MM.1S (cell line): ENCODE measurements at regions not wholly inside any gene's neighbourhood (a gene's known extent, or its start where the extent isn't known, plus 50 kb on each side); places are given as distances from the start of the nearest gene placed in this dataset.

Experiments
- DNase-seq: peaks from one replicate; pipeline ENCODE4 v3.0.0-alpha.2; 2015
- H2AFZ ChIP-seq: fragments of 300-600 bp; sonication (generic); 2 replicates; pipeline ENCODE4 v1.6.0; 2016; ENCODE audit warnings: antibody characterized with exemption, low read length
- H3F3A ChIP-seq: fragments of 300-600 bp; sonication (generic); 2 replicates; pipeline ENCODE4 v1.6.1; 2016; ENCODE audit warnings: mild to moderate bottlenecking, antibody characterized with exemption, low read length, moderate library complexity, mixed read lengths; ENCODE audit not compliant: insufficient read depth
- H3K27ac ChIP-seq: fragments of 300-600 bp; sonication (generic); 2 replicates; pipeline ENCODE4 v1.5.1; 2016; ENCODE audit warnings: mild to moderate bottlenecking, low read length
- H3K27me3 ChIP-seq: fragments of 300-600 bp; sonication (generic); replicated peaks from 2 replicates; pipeline ENCODE4 v1.6.0; 2016; ENCODE audit warnings: low read length; ENCODE audit not compliant: insufficient read depth
- H3K36me3 ChIP-seq: fragments of 300-600 bp; sonication (generic); replicated peaks from 2 replicates; pipeline ENCODE4 v1.6.1; 2016; ENCODE audit warnings: mild to moderate bottlenecking, low read length, mixed read lengths; ENCODE audit not compliant: insufficient read depth
- H3K4me1 ChIP-seq: fragments of 300-600 bp; sonication (generic); 2 replicates; pipeline ENCODE4 v1.6.1; 2016; ENCODE audit warnings: low read length, mixed read lengths
- H3K4me2 ChIP-seq: fragments of 300-600 bp; sonication (generic); 2 replicates; pipeline ENCODE4 v1.6.0; 2016; ENCODE audit warnings: low read depth, low read length
- H3K4me3 ChIP-seq: fragments of 300-600 bp; sonication (generic); 2 replicates; pipeline ENCODE4 v1.5.1; 2016; ENCODE audit warnings: low read length, mixed read lengths
- H3K79me2 ChIP-seq: fragments of 300-600 bp; sonication (generic); 2 replicates; pipeline ENCODE4 v1.6.1; 2016; ENCODE audit warnings: mixed run types, low read length, mixed read lengths
- H3K9ac ChIP-seq: fragments of 300-600 bp; sonication (generic); 2 replicates; pipeline ENCODE4 v1.6.1; 2016; ENCODE audit warnings: low read length, mixed read lengths
- H3K9me2 ChIP-seq: fragments of 300-600 bp; sonication (generic); replicated peaks from 2 replicates; pipeline ENCODE4 v1.6.1; 2016; ENCODE audit warnings: mild to moderate bottlenecking, low read length, mixed read lengths; ENCODE audit not compliant: insufficient read depth
- H3K9me3 ChIP-seq: fragments of 300-600 bp; sonication (generic); replicated peaks from 2 replicates; pipeline ENCODE4 v1.6.1; 2016; ENCODE audit warnings: mild to moderate bottlenecking, low read length, mixed read lengths; ENCODE audit not compliant: insufficient read depth
- H4K20me1 ChIP-seq: fragments of 300-600 bp; sonication (generic); 2 replicates; pipeline ENCODE4 v1.6.1; 2016; ENCODE audit warnings: mild to moderate bottlenecking, low read length, moderate library complexity, mixed read lengths; ENCODE audit not compliant: insufficient read depth
- EZH2 ChIP-seq: fragments of 300-600 bp; sonication (generic); optimal IDR thresholded peaks from 2 replicates; pipeline ENCODE3; 2017; ENCODE audit warnings: low read depth, mild to moderate bottlenecking, antibody characterized with exemption, low read length, mixed read lengths
- EZH2phosphoT487 ChIP-seq: fragments of 300-600 bp; sonication (generic); IDR thresholded peaks from 2 replicates; pipeline ENCODE4 v1.6.1; 2018; ENCODE audit warnings: antibody characterized with exemption, low read length
- TF ChIP-seq, protein P1 (sequence below): fragments of 300-600 bp; sonication (generic); IDR thresholded peaks from 2 replicates; pipeline ENCODE4 v1.5.1; 2016; ENCODE audit warnings: antibody characterized with exemption, low read length, mixed read lengths

DNA sequence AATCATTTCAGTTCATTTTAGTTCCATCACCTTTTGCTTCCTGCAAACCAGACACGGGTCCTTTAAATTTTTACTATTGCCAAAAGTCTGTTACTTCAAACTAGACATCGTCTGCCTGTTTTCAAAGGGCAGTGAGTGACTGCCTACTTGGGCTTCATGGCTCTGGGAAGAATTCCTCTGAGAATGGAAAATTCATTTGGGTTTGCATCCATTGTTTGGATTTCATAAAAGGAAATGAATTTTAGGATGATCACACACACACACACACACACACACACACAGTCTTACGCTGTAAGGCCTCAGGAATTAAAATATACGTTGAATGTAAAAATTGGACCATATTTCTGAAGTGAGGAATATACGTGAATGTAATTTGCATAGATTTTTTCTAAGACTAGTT, 1584.3 kb upstream of the ACVR2A start:
- Histone ChIP-seq H3K79me2 (no peaks in the 10 kb centered on the region), H3K27ac (no peak overlapping the region), H3K4me1 (peaks cover 12% of the 10 kb centered on the region), H3K4me2 (no peak overlapping the region), H3K36me3 (no peaks in the 10 kb centered on the region), H3K9me2 (no peaks in the 10 kb centered on the region), H3K4me3 (no peak overlapping the region), H3K9ac (no peak overlapping the region), H4K20me1 (no peaks in the 10 kb centered on the region), H3K27me3 (no peaks in the 10 kb centered on the region), H2AFZ (no peak overlapping the region), H3K9me3 (no peaks in the 10 kb centered on the region), H3F3A (0 out of 2 replicates have a peak, but pooled peaks cover 7% of the 10 kb centered on the region)
- TF ChIP-seq, protein P1, sequence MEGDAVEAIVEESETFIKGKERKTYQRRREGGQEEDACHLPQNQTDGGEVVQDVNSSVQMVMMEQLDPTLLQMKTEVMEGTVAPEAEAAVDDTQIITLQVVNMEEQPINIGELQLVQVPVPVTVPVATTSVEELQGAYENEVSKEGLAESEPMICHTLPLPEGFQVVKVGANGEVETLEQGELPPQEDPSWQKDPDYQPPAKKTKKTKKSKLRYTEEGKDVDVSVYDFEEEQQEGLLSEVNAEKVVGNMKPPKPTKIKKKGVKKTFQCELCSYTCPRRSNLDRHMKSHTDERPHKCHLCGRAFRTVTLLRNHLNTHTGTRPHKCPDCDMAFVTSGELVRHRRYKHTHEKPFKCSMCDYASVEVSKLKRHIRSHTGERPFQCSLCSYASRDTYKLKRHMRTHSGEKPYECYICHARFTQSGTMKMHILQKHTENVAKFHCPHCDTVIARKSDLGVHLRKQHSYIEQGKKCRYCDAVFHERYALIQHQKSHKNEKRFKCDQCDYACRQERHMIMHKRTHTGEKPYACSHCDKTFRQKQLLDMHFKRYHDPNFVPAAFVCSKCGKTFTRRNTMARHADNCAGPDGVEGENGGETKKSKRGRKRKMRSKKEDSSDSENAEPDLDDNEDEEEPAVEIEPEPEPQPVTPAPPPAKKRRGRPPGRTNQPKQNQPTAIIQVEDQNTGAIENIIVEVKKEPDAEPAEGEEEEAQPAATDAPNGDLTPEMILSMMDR = no peak
- TF ChIP-seq EZH2phosphoT487 (no peak), EZH2 (no peak)
- DNase-seq = no peak

DNA sequence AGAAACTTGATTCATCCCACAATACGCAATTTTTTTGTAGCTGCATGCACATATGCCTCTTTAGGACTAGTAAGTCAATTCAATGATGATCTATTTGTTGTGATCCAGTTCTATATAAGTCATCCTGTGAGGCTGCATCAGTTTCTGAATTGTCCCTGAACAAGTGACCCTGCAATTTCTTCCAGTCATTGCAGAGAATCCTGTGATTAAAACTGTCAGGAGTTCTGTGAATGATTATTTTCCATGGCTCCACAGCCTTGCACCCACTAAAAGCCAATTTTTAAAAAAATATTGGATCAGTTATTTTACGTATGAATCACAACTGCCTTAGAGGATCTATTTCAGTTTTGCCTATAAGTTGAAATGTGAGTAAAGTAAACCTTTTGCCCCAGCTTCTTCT, 1585.0 kb upstream of the ACVR2A start:
- Histone ChIP-seq H4K20me1 (no peaks in the 10 kb centered on the region), H3K9me3 (no peaks in the 10 kb centered on the region), H3K4me3 (no peak overlapping the region), H3K36me3 (no peaks in the 10 kb centered on the region), H3K27me3 (no peaks in the 10 kb centered on the region), H3K9ac (no peak overlapping the region), H3K27ac (no peak overlapping the region), H2AFZ (no peak overlapping the region), H3F3A (0 out of 2 replicates have a peak, but pooled peaks cover 7% of the 10 kb centered on the region), H3K4me2 (no peak overlapping the region), H3K4me1 (peaks cover 12% of the 10 kb centered on the region), H3K9me2 (no peaks in the 10 kb centered on the region), H3K79me2 (no peaks in the 10 kb centered on the region)
- TF ChIP-seq, protein P1 = no peak
- TF ChIP-seq EZH2 (no peak), EZH2phosphoT487 (no peak)
- DNase-seq = no peak

DNA sequence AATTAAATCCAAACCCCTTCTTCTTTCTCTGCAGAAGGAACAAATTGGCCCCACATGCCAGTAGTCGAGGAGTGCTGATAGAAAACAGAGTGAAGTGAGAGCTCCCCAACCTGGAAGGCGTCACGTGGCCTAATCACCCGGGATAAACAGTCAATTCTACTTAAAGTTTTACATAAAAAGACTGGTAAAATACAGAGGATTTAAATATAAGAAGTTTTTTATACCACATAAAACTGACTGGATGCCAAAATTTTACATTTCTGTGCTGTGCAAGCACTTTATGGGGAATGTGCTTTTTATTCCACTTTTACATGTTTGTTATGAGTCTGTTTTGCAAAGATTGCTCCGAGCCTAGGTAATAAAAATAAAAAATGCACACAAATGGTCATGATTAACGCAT, 1586.8 kb upstream of the ACVR2A start:
- no peak overlapping the region for H3K9ac ChIP-seq
- no peaks in the 10 kb centered on the region for H4K20me1 ChIP-seq
- no peak overlapping the region for H3K4me3 ChIP-seq
- DNase-seq = no peak
- no peaks in the 10 kb centered on the region for H3K9me3 ChIP-seq
- H3K79me2 ChIP-seq = no peaks in the 10 kb centered on the region
- no peak overlapping the region for H3K4me2 ChIP-seq
- H3K9me2 ChIP-seq = no peaks in the 10 kb centered on the region
- no peaks in the 10 kb centered on the region for H3K36me3 ChIP-seq
- H3K27me3 ChIP-seq = no peaks in the 10 kb centered on the region
- TF ChIP-seq, protein P1 = no peak
- TF ChIP-seq EZH2phosphoT487 (no peak), EZH2 (no peak)
- H2AFZ ChIP-seq = no peak overlapping the region
- H3K4me1 ChIP-seq = peaks cover 12% of the 10 kb centered on the region
- 0 out of 2 replicates have a peak, but pooled peaks cover 7% of the 10 kb centered on the region for H3F3A ChIP-seq
- no peak overlapping the region for H3K27ac ChIP-seq
